Endothelial cell of umbilical vein (primary cell): ENCODE measurements at regions not wholly inside any gene's neighbourhood (a gene's known extent, or its start where the extent isn't known, plus 50 kb on each side); places are given as distances from the start of the nearest gene placed in this dataset.

Experiments used
- EZH2 ChIP-seq: IDR thresholded peaks from 2 replicates; pipeline ENCODE4 v1.6.1; 2012; ENCODE audit warnings: borderline replicate concordance, low read depth, mild to moderate bottlenecking, moderate library complexity, low read length, inconsistent platforms; ENCODE audit not compliant: severe bottlenecking
- POLR2A ChIP-seq: IDR thresholded peaks from 2 replicates; pipeline ENCODE4 v1.6.1; 2012; ENCODE audit warnings: low read depth, mild to moderate bottlenecking, control low read depth, low read length
- POLR2AphosphoS5 ChIP-seq: IDR thresholded peaks from 2 replicates; pipeline ENCODE4 v1.6.1; 2012; ENCODE audit warnings: low read depth, mild to moderate bottlenecking, control low read depth, low read length, moderate library complexity; ENCODE audit not compliant: insufficient read depth
- TF ChIP-seq, protein P1 (sequence below), 2 donors: IDR thresholded peaks; 1 replicate in 1 of 2; 2 replicates in 1 of 2; pipeline ENCODE4 v1.5.1; 2011; ENCODE audit warnings: low read length in 2 of 2, mild to moderate bottlenecking in 2 of 2, moderate library complexity in 2 of 2, control low read depth in 1 of 2, inconsistent platforms in 1 of 2, low read depth in 1 of 2; ENCODE audit not compliant: insufficient read depth in 1 of 2; ENCODE audit errors: extremely low read depth in 1 of 2

DNA sequence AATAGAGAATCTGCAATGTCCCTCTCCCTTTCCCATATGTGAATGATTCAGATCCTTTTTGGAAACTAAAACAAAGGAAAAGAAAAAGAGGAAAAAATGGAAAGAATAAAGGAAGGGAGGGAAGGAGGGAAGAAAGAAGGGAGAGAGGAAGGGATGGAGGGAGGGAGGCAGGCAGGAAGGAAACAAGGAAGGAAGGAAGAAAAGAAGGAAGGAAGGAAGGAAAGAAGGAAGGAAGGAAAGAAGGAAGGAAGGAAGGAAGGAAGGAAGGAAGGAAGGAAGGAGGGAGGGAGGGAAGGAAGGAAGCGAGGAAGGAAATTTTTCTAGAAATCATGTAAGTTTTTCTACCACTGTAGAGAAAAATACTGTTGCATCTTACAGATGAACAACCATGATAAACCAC, 215.0 kb upstream of the CBLB start:
- TF ChIP-seq, protein P1, sequence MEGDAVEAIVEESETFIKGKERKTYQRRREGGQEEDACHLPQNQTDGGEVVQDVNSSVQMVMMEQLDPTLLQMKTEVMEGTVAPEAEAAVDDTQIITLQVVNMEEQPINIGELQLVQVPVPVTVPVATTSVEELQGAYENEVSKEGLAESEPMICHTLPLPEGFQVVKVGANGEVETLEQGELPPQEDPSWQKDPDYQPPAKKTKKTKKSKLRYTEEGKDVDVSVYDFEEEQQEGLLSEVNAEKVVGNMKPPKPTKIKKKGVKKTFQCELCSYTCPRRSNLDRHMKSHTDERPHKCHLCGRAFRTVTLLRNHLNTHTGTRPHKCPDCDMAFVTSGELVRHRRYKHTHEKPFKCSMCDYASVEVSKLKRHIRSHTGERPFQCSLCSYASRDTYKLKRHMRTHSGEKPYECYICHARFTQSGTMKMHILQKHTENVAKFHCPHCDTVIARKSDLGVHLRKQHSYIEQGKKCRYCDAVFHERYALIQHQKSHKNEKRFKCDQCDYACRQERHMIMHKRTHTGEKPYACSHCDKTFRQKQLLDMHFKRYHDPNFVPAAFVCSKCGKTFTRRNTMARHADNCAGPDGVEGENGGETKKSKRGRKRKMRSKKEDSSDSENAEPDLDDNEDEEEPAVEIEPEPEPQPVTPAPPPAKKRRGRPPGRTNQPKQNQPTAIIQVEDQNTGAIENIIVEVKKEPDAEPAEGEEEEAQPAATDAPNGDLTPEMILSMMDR (IDR thresholded peaks at IDR 0.05; ENCODE audit: extremely low read depth in 1 of 2, insufficient read depth in 1 of 2, low read depth in 1 of 2, low read length in 2 of 2), result no peak
- TF ChIP-seq POLR2A (no peak), POLR2AphosphoS5 (no peak), EZH2 (no peak)
